ENCODE measurements at regions not wholly inside any gene's neighbourhood (a gene's known extent, or its start where the extent isn't known, plus 50 kb on each side); places are given as distances from the start of the nearest gene placed in this dataset.
A peak's percentile ranks its signal among the peaks of the same experiment; 100 is the strongest.

DNA sequence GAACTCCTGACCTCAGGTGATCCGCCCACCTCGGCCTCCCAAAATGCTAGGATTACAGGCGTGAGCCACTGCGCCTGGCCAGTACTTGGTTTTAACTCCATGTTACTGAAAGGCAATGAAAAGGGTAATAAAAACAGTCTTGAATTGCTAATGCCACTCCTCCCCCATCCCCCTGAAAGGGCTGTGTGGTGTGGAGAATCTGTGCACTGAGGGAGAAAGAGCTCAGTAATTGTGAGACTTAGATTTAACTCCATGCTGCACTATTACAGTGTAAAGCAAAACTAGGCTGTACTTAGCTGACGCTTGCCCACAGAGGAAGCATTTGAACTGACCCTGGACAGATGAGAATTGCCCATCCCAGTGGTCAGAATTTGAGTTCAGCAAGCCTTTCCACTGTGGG lies 1662.4 kb upstream of the ACO1 start:
- Mint-ChIP-seq H3K27me3 (ENCODE audit: low read depth) (no peaks in the 10 kb centered on the region), H3K4me1 (no peaks in the 10 kb centered on the region), H3K9me3 (no peaks in the 10 kb centered on the region), H3K4me3 (no peak overlapping the region), H3K36me3 (ENCODE audit: low read depth) (no peaks in the 10 kb centered on the region), H3K27ac (peak overlapping the region in 1 of 3 experiments; percentile 79)
- TF ChIP-seq, protein P1, sequence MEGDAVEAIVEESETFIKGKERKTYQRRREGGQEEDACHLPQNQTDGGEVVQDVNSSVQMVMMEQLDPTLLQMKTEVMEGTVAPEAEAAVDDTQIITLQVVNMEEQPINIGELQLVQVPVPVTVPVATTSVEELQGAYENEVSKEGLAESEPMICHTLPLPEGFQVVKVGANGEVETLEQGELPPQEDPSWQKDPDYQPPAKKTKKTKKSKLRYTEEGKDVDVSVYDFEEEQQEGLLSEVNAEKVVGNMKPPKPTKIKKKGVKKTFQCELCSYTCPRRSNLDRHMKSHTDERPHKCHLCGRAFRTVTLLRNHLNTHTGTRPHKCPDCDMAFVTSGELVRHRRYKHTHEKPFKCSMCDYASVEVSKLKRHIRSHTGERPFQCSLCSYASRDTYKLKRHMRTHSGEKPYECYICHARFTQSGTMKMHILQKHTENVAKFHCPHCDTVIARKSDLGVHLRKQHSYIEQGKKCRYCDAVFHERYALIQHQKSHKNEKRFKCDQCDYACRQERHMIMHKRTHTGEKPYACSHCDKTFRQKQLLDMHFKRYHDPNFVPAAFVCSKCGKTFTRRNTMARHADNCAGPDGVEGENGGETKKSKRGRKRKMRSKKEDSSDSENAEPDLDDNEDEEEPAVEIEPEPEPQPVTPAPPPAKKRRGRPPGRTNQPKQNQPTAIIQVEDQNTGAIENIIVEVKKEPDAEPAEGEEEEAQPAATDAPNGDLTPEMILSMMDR (IDR thresholded peaks at IDR 0.05; ENCODE audit: unreplicated experiment in 3 of 3): no peak

DNA sequence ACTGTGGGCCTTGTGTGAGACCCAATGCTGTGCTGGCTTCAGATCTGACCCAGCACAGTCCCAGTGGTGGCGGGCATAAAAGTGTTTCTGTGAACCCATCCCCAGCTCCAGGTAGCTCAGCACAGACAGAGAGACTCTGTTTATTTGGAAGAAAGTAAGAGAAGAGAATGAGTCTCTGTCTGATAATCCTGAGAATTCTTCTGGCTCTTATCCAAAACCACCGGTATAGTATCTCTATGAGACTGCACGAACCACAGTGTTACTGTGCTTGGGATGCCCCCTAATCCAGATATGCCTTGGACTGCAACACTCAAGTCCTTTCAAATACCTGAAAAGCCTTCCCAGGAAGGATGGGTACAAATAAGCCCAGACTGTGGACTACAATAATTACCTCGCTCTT lies 1660.8 kb upstream of the ACO1 start:
- TF ChIP-seq, protein P1 (IDR thresholded peaks at IDR 0.05; ENCODE audit: unreplicated experiment in 3 of 3): no peak

DNA sequence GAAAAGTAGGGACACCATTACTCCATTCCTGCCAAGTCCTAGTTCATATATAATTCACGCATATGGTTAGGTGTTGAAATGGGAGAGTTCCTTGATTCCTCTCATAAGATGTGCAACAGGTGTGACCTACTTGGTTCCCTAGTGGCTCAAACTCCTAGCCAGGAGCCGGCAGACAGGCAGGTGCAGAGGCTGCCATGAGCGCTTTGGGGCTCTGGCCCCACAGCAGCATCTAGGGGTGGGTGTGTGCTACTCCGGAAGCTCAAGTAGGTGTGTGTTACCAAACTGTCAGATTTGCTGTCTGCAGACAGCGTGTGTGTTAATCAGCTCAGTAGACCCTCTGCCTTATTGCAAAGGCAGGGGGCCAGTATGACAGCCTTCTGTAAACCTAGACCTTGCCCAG lies 1652.4 kb upstream of the ACO1 start:
- H3K4me1 Mint-ChIP-seq: no peaks in the 10 kb centered on the region
- no peak overlapping the region for H3K27ac Mint-ChIP-seq

More for the DNA sequence above, 1660.8 kb upstream of the ACO1 start:
- no peaks in the 10 kb centered on the region for H3K9me3 Mint-ChIP-seq
- H3K36me3 Mint-ChIP-seq (ENCODE audit: low read depth): no peaks in the 10 kb centered on the region
- H3K27ac Mint-ChIP-seq: no peak overlapping the region
- H3K4me3 Mint-ChIP-seq: no peak overlapping the region
- no peaks in the 10 kb centered on the region for H3K4me1 Mint-ChIP-seq
- no peaks in the 10 kb centered on the region for H3K27me3 Mint-ChIP-seq (ENCODE audit: low read depth)

DNA sequence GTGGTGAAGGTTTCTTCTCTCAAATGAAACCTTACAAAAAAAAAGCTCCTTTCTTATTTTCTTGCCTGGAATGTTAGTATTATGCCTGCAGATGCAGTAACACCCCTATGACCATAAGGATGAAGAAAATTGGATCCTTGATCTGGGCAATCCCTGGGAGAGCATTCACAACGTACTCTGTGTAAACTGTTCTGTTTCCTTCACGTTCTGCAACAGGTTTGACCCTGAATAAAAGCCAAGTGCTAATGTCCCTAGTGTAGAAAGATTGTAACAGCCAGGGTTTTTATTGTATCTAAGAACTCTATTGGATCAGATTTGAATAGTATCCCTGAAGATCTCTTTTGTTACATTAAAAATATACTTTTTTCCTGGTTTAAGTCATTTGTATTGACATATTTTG lies 1639.6 kb upstream of the ACO1 start:
- H3K9me3 Mint-ChIP-seq: no peaks in the 10 kb centered on the region
- H3K4me3 Mint-ChIP-seq: no peak overlapping the region
- no peaks in the 10 kb centered on the region for H3K36me3 Mint-ChIP-seq (ENCODE audit: low read depth)
- TF ChIP-seq, protein P1 (IDR thresholded peaks at IDR 0.05; ENCODE audit: unreplicated experiment in 3 of 3): no peak
- no peaks in the 10 kb centered on the region for H3K27me3 Mint-ChIP-seq (ENCODE audit: low read depth)
- H3K4me1 Mint-ChIP-seq: no peaks in the 10 kb centered on the region
- H3K27ac Mint-ChIP-seq: no peak overlapping the region

More for the DNA sequence above, 1652.4 kb upstream of the ACO1 start:
- Mint-ChIP-seq H3K36me3 (ENCODE audit: low read depth) (no peaks in the 10 kb centered on the region), H3K9me3 (no peaks in the 10 kb centered on the region), H3K27me3 (ENCODE audit: low read depth) (peaks cover 7% of the 10 kb centered on the region), H3K4me3 (no peak overlapping the region)
- TF ChIP-seq, protein P1 (IDR thresholded peaks at IDR 0.05; ENCODE audit: unreplicated experiment in 3 of 3): no peak

DNA sequence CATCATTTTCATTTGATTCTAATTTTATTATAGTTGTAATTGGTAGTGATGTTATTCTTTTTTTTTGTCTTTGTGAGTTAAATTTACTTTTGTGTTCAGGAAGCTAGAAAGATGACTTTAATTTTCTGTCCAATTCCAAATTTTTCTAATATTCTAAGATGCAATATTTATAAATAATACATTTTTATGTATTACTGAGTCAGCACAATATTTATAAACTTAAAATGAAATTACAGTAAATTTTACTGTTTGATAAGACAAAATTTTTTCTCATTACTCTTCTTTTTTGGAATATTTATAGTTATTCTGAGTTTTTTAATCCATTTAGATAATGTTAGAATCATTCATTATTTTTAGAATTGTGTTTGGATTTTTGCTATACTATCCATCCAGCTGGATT lies 1637.9 kb upstream of the ACO1 start:
- no peak overlapping the region for H3K4me3 Mint-ChIP-seq
- H3K9me3 Mint-ChIP-seq: no peaks in the 10 kb centered on the region
- TF ChIP-seq, protein P1 (IDR thresholded peaks at IDR 0.05; ENCODE audit: unreplicated experiment in 3 of 3): no peak
- no peaks in the 10 kb centered on the region for H3K27me3 Mint-ChIP-seq (ENCODE audit: low read depth)
- no peaks in the 10 kb centered on the region for H3K36me3 Mint-ChIP-seq (ENCODE audit: low read depth)
- H3K4me1 Mint-ChIP-seq: no peaks in the 10 kb centered on the region
- H3K27ac Mint-ChIP-seq: no peak overlapping the region

DNA sequence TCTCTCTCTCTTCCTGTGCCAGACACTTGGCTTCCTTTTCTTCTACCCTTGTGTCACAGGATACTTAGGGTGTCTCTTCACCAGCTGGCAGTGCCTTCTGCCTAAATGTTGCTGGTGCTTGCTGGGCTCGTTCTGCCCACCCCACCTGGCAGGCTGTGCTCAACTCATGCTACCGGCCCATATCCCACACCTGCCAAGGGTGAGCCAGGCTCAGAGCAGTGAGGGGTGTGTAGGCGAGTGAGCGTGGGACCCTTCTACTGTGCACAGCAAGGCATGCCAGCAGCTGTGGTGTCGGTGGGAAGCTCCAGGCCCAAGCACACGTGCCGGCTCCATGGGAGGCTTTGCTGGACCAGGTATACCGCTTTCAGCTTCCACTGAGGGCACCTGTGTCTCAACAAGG lies 1626.7 kb upstream of the ACO1 start:
- TF ChIP-seq, protein P1 (IDR thresholded peaks at IDR 0.05; ENCODE audit: unreplicated experiment in 3 of 3): no peak
- H3K4me3 Mint-ChIP-seq: no peak overlapping the region
- no peaks in the 10 kb centered on the region for H3K27me3 Mint-ChIP-seq (ENCODE audit: low read depth)
- H3K4me1 Mint-ChIP-seq: peaks cover 5% of the 10 kb centered on the region
- no peaks in the 10 kb centered on the region for H3K36me3 Mint-ChIP-seq (ENCODE audit: low read depth)
- no peak overlapping the region for H3K27ac Mint-ChIP-seq
- H3K9me3 Mint-ChIP-seq: no peaks in the 10 kb centered on the region
